T-helper 2 cell treated with Interferon-gamma antibody and Interleukin-4, amounts not matched to agents 5 μg/mL and 100 μg/mL, for 36 hours (primary cell): ENCODE measurements at regions not wholly inside any gene's neighbourhood (a gene's known extent, or its start where the extent isn't known, plus 50 kb on each side); places are given as distances from the start of the nearest gene placed in this dataset.
"Not testable (repeated sequence)": the region's sequence is repeated elsewhere in the genome, so short reads cannot be mapped to it uniquely, and the experiment has no call there.

Source experiments
- DNase-seq: peaks from one replicate; pipeline ENCODE4 v3.0.0; 2021; ENCODE audit warnings: low spot score
- H3K27ac Mint-ChIP-seq: one replicate; pipeline ENCODE4 v1.8.0; 2021; ENCODE audit warnings: mild to moderate bottlenecking, mixed read lengths
- H3K27me3 Mint-ChIP-seq: one replicate; pipeline ENCODE4 v1.8.0; 2021; ENCODE audit warnings: low read depth, mixed read lengths
- H3K36me3 Mint-ChIP-seq: one replicate; pipeline ENCODE4 v1.8.0; 2021; ENCODE audit warnings: low read depth, mixed read lengths
- H3K4me1 Mint-ChIP-seq: one replicate; pipeline ENCODE4 v1.8.0; 2021; ENCODE audit warnings: low read depth, mixed read lengths
- H3K4me3 Mint-ChIP-seq: one replicate; pipeline ENCODE4 v1.8.0; 2022; ENCODE audit warnings: mild to moderate bottlenecking, moderate library complexity, mixed read lengths
- H3K9me3 Mint-ChIP-seq: one replicate; pipeline ENCODE4 v1.8.0; 2021; ENCODE audit warnings: mixed read lengths

DNA sequence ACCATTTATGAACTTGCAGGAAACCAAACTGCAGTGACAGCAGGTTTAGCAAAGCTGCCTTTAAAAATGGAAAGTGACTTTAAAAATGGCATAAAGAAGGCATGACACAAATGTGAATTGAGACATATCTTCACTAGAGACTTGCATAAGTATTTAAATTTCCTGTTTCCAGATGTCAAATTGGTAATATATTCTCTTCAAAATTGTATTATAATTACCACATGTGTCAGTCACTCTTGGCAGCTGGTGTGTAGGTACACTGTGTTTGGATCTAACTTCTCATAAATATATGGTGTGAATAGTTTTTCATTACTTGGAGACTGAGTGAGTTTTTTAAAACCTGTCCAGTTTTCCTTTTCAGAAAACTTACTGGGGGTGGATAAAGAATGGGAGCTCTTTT, 636.2 kb upstream of the SGO1 start:
- no peaks in the 10 kb centered on the region for H3K27me3 Mint-ChIP-seq
- peaks cover 67% of the 10 kb centered on the region for H3K9me3 Mint-ChIP-seq
- no peak overlapping the region for H3K4me3 Mint-ChIP-seq
- H3K36me3 Mint-ChIP-seq = no peaks in the 10 kb centered on the region
- no peak overlapping the region for H3K27ac Mint-ChIP-seq
- DNase-seq = no peak
- H3K4me1 Mint-ChIP-seq = no peaks in the 10 kb centered on the region

DNA sequence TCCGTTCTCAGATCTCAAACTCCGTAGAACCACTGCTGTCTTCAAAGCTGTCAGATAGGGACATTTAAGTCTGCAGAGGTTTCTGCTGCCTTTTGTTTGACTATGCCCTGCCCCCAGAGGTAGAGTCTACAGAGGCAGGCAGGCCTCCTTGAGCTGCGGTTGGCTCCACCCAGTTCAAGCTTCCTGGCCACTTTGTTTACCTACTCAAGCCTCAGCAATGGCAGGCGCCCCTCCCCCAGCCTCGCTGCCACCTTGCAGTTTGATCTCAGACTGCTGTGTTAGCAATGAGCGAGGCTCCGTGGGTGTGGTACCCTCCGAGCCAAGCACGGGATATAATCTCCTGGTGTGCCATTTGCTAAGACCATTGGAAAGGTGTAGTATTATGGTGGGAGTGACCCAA, 634.9 kb upstream of the SGO1 start:
- H3K9me3 Mint-ChIP-seq = peaks cover 59% of the 10 kb centered on the region
- H3K4me3 Mint-ChIP-seq, H3K36me3 Mint-ChIP-seq, DNase-seq, H3K27me3 Mint-ChIP-seq, H3K27ac Mint-ChIP-seq, H3K4me1 Mint-ChIP-seq: not testable (repeated sequence)

DNA sequence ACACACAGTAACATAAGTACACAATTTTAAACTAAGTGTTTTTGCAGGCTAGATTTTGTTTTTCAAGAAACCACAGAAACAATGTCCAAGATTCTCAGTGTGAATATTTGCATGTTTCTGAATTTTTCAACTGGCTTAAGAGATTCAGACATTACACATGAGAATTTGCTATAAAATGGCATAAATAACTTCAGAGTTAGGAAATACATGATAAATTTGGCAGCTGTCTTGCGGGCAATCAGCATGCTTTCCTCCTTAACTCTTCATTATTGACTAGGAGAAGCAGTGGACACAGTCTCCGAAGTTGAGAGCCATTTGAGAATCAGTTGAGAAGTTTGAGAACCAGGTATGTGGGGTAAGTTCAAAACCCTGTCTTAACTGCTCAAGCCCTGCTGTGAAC, 625.6 kb upstream of the SGO1 start:
- H3K36me3 Mint-ChIP-seq = no peaks in the 10 kb centered on the region
- no peak for DNase-seq
- no peaks in the 10 kb centered on the region for H3K4me1 Mint-ChIP-seq
- H3K9me3 Mint-ChIP-seq = peaks cover 47% of the 10 kb centered on the region
- H3K4me3 Mint-ChIP-seq = no peak overlapping the region
- no peak overlapping the region for H3K27ac Mint-ChIP-seq
- no peaks in the 10 kb centered on the region for H3K27me3 Mint-ChIP-seq

DNA sequence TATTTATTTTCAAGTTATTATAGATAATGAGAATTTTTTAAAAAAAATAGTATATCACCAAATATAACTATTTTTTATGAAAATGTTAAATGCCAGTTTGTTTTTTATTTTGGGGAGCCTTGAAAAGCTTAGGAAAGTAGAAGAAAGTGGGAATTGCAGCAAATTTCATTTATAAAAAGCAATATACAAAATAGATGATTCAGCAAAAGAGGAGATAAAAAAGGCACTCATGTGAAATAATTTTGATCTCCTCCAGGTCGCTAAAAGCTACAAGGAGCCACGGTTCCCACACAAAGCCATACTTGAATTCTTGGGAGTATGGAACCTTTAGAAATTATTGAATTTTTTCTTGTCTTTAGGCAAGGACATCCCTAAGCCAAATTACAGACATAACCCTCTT, 625.0 kb upstream of the SGO1 start:
- no peaks in the 10 kb centered on the region for H3K4me1 Mint-ChIP-seq
- H3K4me3 Mint-ChIP-seq = no peak overlapping the region
- H3K36me3 Mint-ChIP-seq = no peaks in the 10 kb centered on the region
- H3K27ac Mint-ChIP-seq = no peak overlapping the region
- DNase-seq = no peak
- no peaks in the 10 kb centered on the region for H3K27me3 Mint-ChIP-seq
- peaks cover 47% of the 10 kb centered on the region for H3K9me3 Mint-ChIP-seq

DNA sequence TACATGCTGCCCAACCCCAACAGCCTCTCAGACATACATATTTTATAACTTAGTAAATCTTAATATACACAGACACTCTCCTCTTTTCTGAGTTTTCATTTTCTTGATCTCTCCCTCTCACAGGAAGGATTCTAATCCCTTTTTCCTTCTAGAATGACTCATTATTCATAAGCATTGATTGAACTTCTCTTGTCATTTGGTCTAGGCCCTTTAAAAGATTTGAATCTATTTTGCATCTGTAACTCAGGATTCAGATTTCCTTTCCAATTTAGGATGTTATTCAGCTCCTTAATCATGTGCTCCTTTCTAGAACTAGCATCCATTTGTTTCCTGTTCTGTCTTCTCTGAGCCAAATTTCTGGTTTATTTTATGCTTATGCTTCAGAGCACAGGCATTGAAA, 624.5 kb upstream of the SGO1 start:
- Mint-ChIP-seq H3K4me3 (no peak overlapping the region), H3K27me3 (no peaks in the 10 kb centered on the region), H3K36me3 (no peaks in the 10 kb centered on the region), H3K4me1 (no peaks in the 10 kb centered on the region), H3K9me3 (peaks cover 43% of the 10 kb centered on the region), H3K27ac (no peak overlapping the region)
- no peak for DNase-seq

DNA sequence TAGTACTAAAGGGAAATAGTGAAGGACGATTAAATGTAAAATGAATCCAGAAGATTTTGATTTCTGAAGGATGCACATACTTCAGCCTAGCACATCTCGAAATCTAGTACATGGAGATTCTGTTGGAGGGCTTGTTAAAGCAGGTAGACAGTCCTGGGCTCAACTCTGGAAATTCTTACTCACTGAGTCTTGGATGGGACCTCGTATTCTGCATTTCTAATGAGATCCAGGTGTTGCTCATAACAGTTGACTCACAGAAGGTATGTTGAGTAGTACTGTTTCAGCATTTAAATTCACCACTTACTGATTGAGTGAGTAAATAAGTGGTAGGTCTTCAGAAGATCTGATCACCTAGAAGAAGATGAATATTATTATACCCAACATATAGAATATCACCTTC, 623.4 kb upstream of the SGO1 start:
- Mint-ChIP-seq H3K4me3 (no peak overlapping the region), H3K9me3 (peaks cover 38% of the 10 kb centered on the region), H3K27ac (no peak overlapping the region), H3K36me3 (no peaks in the 10 kb centered on the region), H3K27me3 (no peaks in the 10 kb centered on the region), H3K4me1 (no peaks in the 10 kb centered on the region)
- DNase-seq = no peak

DNA sequence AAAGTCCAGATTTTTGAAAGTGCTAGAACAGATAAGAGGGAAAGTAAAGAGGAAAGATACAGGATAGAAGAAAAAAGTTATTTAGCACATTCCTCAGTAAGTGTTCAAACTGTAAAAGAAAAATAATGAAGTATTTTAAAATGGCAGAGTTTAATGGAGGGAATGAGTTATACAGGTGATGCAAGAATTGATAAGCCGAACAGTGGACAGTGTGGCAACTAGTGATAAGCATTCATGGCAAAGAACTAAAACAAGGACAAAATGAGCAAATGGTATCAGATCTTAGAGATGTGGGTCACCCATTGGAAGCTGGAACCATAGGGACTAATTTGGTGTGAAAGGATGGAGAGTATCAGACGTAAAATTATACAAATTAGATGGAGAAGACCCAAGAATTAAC, 622.9 kb upstream of the SGO1 start:
- no peak overlapping the region for H3K4me3 Mint-ChIP-seq
- no peak overlapping the region for H3K27ac Mint-ChIP-seq
- H3K27me3 Mint-ChIP-seq = no peaks in the 10 kb centered on the region
- peaks cover 33% of the 10 kb centered on the region for H3K9me3 Mint-ChIP-seq
- DNase-seq = no peak
- no peaks in the 10 kb centered on the region for H3K36me3 Mint-ChIP-seq
- no peaks in the 10 kb centered on the region for H3K4me1 Mint-ChIP-seq

DNA sequence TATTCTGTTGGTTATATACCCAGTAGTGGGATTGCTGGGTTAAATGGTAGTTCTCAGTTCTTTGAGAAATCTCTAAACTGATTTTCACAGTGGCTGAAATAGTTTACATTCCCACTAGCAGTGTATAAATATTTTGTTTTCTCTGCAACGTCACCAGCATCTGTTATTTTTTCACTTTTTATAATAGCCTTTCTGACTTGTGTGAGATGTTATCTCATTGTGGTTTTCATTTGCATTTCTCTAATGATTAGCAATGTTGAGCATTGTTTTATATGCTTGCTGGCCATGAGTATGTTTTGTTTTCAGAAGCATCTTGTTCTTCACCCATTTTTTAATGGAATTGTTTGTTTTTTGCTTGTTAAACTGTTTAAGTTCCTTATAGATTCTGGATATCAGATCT, 612.7 kb upstream of the SGO1 start:
- H3K27me3 Mint-ChIP-seq = no peaks in the 10 kb centered on the region
- no peaks in the 10 kb centered on the region for H3K4me1 Mint-ChIP-seq
- DNase-seq = no peak
- H3K4me3 Mint-ChIP-seq = no peak overlapping the region
- peaks cover 26% of the 10 kb centered on the region for H3K9me3 Mint-ChIP-seq
- no peak overlapping the region for H3K27ac Mint-ChIP-seq
- no peaks in the 10 kb centered on the region for H3K36me3 Mint-ChIP-seq

DNA sequence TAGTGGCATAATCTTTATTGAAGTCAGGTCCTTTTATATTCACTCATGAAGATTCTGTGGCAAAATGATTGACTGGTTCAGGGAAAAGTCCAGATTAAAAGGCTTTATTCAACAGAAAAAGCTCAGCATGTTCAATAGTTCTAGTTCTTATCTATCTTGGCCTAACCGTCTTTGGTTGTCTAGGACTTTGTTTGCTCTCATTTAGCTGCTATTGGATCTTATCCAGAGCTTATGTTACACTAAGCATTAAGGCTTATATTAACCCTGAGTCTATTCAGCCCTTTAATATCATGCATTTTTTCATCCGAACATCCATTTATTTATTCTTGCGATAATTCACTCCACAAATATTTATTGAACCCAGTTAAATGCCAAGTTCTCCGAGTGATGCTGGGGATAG, 601.0 kb upstream of the SGO1 start:
- Mint-ChIP-seq H3K27me3 (no peaks in the 10 kb centered on the region), H3K4me1 (no peaks in the 10 kb centered on the region), H3K4me3 (no peak overlapping the region), H3K27ac (no peak overlapping the region), H3K9me3 (peaks cover 39% of the 10 kb centered on the region), H3K36me3 (no peaks in the 10 kb centered on the region)
- DNase-seq = no peak

DNA sequence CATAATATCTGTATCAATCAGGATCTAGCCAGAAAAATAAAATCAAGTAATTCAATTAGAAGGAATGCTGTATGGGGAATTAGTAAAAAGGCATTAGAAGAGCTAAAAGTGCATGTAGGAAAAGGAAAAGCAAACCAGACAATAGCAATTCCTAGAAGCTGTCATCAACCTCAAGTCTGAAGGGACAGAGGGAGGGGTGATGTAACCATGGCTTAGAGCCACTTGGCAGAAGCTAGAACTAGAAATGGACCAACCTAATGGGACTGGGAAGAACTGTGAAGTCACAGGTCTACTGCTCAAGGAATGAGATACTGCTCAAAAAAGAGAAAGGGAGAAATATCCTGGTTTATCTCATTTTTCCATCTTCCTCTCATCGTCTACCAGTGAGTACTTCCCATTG, 590.7 kb upstream of the SGO1 start:
- Mint-ChIP-seq H3K9me3 (peaks cover 44% of the 10 kb centered on the region), H3K27ac (no peak overlapping the region), H3K4me3 (no peak overlapping the region), H3K27me3 (no peaks in the 10 kb centered on the region), H3K36me3 (no peaks in the 10 kb centered on the region), H3K4me1 (no peaks in the 10 kb centered on the region)
- DNase-seq = no peak

DNA sequence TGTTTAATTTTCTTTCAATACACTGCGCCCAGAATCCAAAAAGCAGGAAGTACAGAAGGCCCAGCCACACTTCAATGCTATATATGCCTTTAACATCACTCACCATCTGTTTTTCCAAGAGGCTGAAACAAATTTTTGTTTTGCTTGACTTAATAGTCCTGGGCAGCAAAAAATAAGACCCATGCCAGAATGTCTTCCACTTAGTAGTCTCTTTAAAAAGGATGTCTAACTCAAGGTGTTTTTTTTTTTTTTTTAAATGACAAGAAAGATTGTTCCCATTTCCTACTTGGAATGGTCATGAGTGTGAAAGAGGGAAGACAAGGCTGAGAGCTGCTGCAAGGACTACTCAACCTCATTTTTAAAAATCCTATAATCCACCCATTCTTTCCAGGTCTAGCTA, 590.3 kb upstream of the SGO1 start:
- H3K4me1 Mint-ChIP-seq = no peaks in the 10 kb centered on the region
- H3K27ac Mint-ChIP-seq = no peak overlapping the region
- no peaks in the 10 kb centered on the region for H3K27me3 Mint-ChIP-seq
- no peak for DNase-seq
- no peaks in the 10 kb centered on the region for H3K36me3 Mint-ChIP-seq
- peaks cover 40% of the 10 kb centered on the region for H3K9me3 Mint-ChIP-seq
- H3K4me3 Mint-ChIP-seq = no peak overlapping the region

DNA sequence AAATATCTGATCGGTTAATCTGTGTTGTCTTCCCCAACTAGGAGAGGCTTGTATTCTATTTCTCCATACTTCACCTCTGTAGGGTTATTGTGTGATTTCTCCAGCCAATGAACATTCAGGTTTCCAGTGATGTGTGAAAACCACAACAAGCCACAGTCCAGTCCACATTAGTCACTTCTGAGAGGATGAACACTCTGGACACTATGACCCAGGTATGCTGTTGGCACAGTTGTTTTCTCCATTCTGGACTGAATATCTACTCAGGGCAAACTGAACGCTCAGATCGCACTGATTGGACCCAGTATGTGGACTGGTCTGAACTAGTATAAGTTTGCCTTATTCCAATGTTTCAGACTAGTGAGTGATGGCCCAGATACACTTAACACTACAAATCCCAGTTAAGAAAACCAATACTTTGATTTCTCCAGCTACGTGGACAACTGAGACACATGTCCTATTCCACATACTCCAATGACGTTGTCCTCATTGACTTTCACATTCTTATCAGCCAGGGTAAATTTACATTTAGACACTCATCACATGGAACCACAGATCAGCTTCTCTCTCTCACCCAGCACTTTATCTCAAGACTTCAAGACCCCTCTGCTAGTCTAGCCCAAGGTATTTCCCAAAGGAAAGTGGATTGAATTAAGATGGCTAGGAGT, 587.4 kb upstream of the SGO1 start:
- Mint-ChIP-seq H3K27ac (no peak overlapping the region), H3K36me3 (no peaks in the 10 kb centered on the region), H3K9me3 (peaks cover 35% of the 10 kb centered on the region), H3K4me1 (no peaks in the 10 kb centered on the region), H3K27me3 (no peaks in the 10 kb centered on the region), H3K4me3 (no peak overlapping the region)
- DNase-seq = no peak

DNA sequence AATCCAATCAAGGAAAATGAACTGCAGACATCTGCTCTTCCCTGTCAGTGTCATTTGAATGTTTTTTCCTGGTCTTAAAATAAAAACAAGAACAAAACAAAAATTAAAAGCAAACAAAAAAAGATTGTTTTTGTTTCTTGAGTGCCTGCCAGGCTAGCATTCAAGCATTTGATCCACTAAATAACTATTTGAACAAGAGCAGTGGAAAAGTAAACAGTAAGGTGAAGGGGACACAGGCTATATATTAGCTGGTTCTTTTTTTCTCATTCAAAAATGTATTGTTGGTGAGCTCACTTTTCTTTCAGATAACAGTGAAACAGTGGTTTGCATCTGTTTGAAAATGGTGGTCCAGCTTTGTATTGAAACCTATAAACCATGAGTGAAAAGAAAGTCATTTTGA, 586.9 kb upstream of the SGO1 start:
- peaks cover 40% of the 10 kb centered on the region for H3K9me3 Mint-ChIP-seq

DNA sequence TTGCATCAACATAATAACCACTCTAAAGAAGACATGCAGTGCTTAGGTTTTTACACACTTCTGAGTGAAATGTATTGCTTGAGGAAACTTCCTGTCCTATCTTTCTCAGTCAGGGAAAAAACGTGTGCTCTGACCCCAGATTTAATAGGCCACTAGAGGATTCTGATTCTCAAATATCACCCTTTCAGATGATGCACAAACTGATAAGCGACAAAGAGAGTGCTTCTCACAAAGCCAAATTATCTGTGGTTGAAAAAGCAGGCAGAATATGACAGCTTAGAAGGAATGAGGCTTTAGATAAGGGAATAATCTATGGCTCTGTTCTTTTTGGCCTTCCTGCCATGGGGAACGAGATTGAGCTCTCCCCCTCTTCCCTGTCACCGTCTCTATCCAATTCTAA, 583.4 kb upstream of the SGO1 start:
- Mint-ChIP-seq H3K4me3 (no peak overlapping the region), H3K4me1 (no peaks in the 10 kb centered on the region), H3K36me3 (no peaks in the 10 kb centered on the region), H3K27me3 (no peaks in the 10 kb centered on the region), H3K9me3 (peaks cover 30% of the 10 kb centered on the region), H3K27ac (no peak overlapping the region)
- no peak for DNase-seq

More for the DNA sequence above, 586.9 kb upstream of the SGO1 start:
- H3K4me3 Mint-ChIP-seq = no peak overlapping the region
- no peak for DNase-seq
- no peaks in the 10 kb centered on the region for H3K36me3 Mint-ChIP-seq
- no peak overlapping the region for H3K27ac Mint-ChIP-seq
- H3K4me1 Mint-ChIP-seq = no peaks in the 10 kb centered on the region
- no peaks in the 10 kb centered on the region for H3K27me3 Mint-ChIP-seq

DNA sequence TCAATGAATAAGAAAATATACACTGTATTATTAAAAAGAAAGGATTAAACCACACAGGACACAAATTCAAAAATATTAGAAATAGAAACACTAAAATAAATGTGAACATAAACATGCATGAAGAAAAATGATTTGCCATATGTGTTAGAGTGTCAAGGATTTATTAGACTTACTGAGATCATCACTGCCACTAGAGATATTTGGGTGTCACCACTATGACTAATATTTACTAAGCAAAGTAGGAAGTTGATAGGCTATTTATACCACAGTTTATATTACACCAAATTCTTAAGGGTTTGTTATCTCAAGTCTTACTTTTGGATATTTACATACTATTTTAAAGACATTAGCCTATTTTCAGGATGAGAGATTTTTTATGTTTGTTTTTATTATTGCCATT, 575.0 kb upstream of the SGO1 start:
- no peak overlapping the region for H3K4me3 Mint-ChIP-seq
- no peak overlapping the region for H3K27ac Mint-ChIP-seq
- no peaks in the 10 kb centered on the region for H3K27me3 Mint-ChIP-seq
- no peak for DNase-seq
- no peaks in the 10 kb centered on the region for H3K4me1 Mint-ChIP-seq
- peaks cover 27% of the 10 kb centered on the region for H3K9me3 Mint-ChIP-seq
- no peaks in the 10 kb centered on the region for H3K36me3 Mint-ChIP-seq
